ENCODE measurements at regions not wholly inside any gene's neighbourhood (a gene's known extent, or its start where the extent isn't known, plus 50 kb on each side); places are given as distances from the start of the nearest gene placed in this dataset.

GRCh38 chr4:33381816-33382215, 2661.6 kb downstream of the PCDH7 start:
- TF ChIP-seq POLR2A (IDR thresholded peaks at IDR 0.05) (no peak), POLR2AphosphoS5 (IDR thresholded peaks at IDR 0.05) (no peak), CTCF (IDR thresholded peaks at IDR 0.05) (no peak)

Data from stomach (tissue), 4 donors.